Pancreas (tissue), 10 donors: ENCODE measurements at regions not wholly inside any gene's neighbourhood (a gene's known extent, or its start where the extent isn't known, plus 50 kb on each side); places are given as distances from the start of the nearest gene placed in this dataset.

Experiments
- ATAC-seq, 4 donors: fragments of 200-7000 bp; cut with Tn5 transposase; one replicate each; pipeline versions ENCODE4 v1.8.0 to v1.9.1; 2020; ENCODE audit warnings: mild to moderate bottlenecking in 4 of 4, moderate library complexity in 4 of 4
- DNase-seq, 6 donors: peaks; one replicate each; pipeline ENCODE4 v3.0.0-alpha.2; 2020
- FAIRE-seq: peaks from 2 replicates; lab custom pipeline; 2012; peaks lifted over from hg19 to GRCh38; lab: Jason Lieb, UNC
- H3K27ac ChIP-seq, 4 donors: fragments of 200-600 bp; sonication (generic); 1 replicate in 3 of 4; 2 replicates in 1 of 4; pipeline versions ENCODE4 v1.5.0 to v1.8.0; 2020
- H3K27me3 ChIP-seq, 4 donors: fragments of 200-600 bp; one replicate each; pipeline ENCODE4 v1.8.0; 2021
- H3K36me3 ChIP-seq, 3 donors: fragments of 200-600 bp; sonication (generic) in 1 of 3; one replicate each; pipeline versions ENCODE4 v1.5.0 to v1.8.0; 2020 to 2021
- H3K4me1 ChIP-seq, 3 donors: fragments of 200-600 bp; one replicate each; pipeline ENCODE4 v1.8.0; 2021
- H3K4me3 ChIP-seq, 4 donors: fragments of 200-600 bp; sonication (generic) in 2 of 4; one replicate each; pipeline versions ENCODE4 v1.5.0 to v1.8.0; 2020 to 2021
- H3K9me3 ChIP-seq, 4 donors: fragments of 200-600 bp; one replicate each; pipeline ENCODE4 v1.8.0; 2021
- WGBS, 2 donors: extraction: QIAGEN DNeasy Blood & Tissue Kit; methylation state at CpG; one replicate each; pipeline ENCODE4 v1.1.7; 2013; 5-methylcytosine and 5-hydroxymethylcytosine counted together
- intact Hi-C, 3 donors: fragments of 100-400 bp; cut with DNase I; formaldehyde crosslinking; loops; one replicate each; pipeline versions ENCODE4 v1.11.1 to v1.14.2; 2022
- TF ChIP-seq, protein P1 (sequence below), 4 donors: fragments of 200-600 bp; sonication (generic) in 3 of 4; IDR thresholded peaks; one replicate each; pipeline versions ENCODE4 v1.5.0 to v1.8.0; 2021; ENCODE audit warnings: antibody characterized with exemption in 4 of 4
- donor health status: healthy with polysubstance abuse.
- donor health status: DM: no; HTN: no; CAD: no; lungs with moderate emphysema.
- donor health status: DM: no; HTN: no; CAD: no.
- donor health status: control.
- donor health status: control.
- donor health status: Bipolar disorder and iron deficiency.
- donor health status: DM: yes; HTN: yes; CAD: no.
- donor health status: DM: no; HTN: no; CAD: no.
- donor health status: DM: no; HTN: no; CAD: no.
- donor health status: DM: yes; HTN: yes; CAD: no.

- WGBS, 2 donors = 93 to 95% methylated on average over 36 of the region's 36 CpGs
- ATAC-seq (no peak), DNase-seq (no peak), FAIRE-seq (no peak)
- intact Hi-C loops = no loop called here
- no peaks in the 10 kb centered on the region for H3K9me3 ChIP-seq
- TF ChIP-seq, protein P1, sequence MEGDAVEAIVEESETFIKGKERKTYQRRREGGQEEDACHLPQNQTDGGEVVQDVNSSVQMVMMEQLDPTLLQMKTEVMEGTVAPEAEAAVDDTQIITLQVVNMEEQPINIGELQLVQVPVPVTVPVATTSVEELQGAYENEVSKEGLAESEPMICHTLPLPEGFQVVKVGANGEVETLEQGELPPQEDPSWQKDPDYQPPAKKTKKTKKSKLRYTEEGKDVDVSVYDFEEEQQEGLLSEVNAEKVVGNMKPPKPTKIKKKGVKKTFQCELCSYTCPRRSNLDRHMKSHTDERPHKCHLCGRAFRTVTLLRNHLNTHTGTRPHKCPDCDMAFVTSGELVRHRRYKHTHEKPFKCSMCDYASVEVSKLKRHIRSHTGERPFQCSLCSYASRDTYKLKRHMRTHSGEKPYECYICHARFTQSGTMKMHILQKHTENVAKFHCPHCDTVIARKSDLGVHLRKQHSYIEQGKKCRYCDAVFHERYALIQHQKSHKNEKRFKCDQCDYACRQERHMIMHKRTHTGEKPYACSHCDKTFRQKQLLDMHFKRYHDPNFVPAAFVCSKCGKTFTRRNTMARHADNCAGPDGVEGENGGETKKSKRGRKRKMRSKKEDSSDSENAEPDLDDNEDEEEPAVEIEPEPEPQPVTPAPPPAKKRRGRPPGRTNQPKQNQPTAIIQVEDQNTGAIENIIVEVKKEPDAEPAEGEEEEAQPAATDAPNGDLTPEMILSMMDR (IDR thresholded peaks at IDR 0.05) = no peak
- H3K4me3 ChIP-seq = no peak overlapping the region
- no peaks in the 10 kb centered on the region for H3K4me1 ChIP-seq
- H3K27me3 ChIP-seq = no peaks in the 10 kb centered on the region
- H3K27ac ChIP-seq = no peak overlapping the region
- no peaks in the 10 kb centered on the region for H3K36me3 ChIP-seq
These were observed 134.5 kb upstream of the TAPT1 start for GRCh38 chr4:16360694-16361262.

DNA sequence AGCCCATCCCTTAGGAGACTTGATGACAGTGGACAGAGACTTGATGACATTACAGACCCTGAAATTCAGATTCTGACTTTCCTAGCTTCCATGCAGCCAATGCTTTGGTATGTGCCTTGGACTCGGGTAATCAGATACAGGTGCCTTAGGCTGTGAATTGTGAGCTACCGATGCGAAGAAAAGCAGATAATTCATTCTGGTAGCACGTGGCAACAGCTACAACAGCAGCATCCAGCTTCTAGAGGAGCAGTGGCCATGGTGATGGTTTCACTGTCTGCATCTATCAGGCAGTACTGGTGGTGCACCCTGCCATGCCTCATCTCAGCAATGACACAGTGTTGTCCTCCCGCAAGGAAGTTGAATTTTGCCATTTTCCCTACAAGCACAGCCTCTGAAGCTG is 126.9 kb upstream of the TAPT1 start:
- Histone ChIP-seq H3K27ac (no peak overlapping the region), H3K4me1 (no peaks in the 10 kb centered on the region), H3K36me3 (no peaks in the 10 kb centered on the region), H3K27me3 (no peaks in the 10 kb centered on the region), H3K9me3 (no peaks in the 10 kb centered on the region), H3K4me3 (no peak overlapping the region)
- intact Hi-C loops = no loop called here
- 81 to 92% methylated on average over 5 of the region's 5 CpGs for WGBS, 2 donors
- ATAC-seq = no peak
- no peak for FAIRE-seq
- TF ChIP-seq, protein P1 (IDR thresholded peaks at IDR 0.05) = no peak
- DNase-seq = no peak

DNA sequence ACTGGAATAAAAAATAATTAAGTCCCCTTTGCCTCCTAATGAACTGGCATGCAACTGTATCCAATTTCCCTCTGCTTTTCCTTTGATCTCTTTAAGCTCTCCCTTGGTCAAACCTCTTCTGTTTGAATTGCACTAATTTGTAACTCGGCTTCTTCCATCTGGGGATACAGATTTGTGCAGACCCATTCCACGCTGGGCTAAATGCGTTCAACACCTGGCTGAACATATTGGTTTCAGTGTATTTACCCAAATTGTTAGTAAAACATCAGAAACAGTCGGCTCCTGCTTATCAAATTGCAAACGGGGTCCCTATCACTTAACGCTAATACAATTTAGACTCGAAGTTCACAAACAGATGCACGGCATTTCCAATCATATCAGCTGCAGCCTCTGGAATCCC is 124.9 kb upstream of the TAPT1 start:
- H3K9me3 ChIP-seq = no peaks in the 10 kb centered on the region
- H3K27ac ChIP-seq = no peak overlapping the region
- H3K36me3 ChIP-seq = no peaks in the 10 kb centered on the region
- ATAC-seq (no peak), FAIRE-seq (no peak), DNase-seq (no peak)
- 32 to 40% methylated on average over 8 of the region's 8 CpGs for WGBS, 2 donors
- TF ChIP-seq, protein P1 (IDR thresholded peaks at IDR 0.05) = no peak
- H3K27me3 ChIP-seq = no peaks in the 10 kb centered on the region
- H3K4me1 ChIP-seq = no peaks in the 10 kb centered on the region
- no peak overlapping the region for H3K4me3 ChIP-seq
- intact Hi-C loops = no loop called here

DNA sequence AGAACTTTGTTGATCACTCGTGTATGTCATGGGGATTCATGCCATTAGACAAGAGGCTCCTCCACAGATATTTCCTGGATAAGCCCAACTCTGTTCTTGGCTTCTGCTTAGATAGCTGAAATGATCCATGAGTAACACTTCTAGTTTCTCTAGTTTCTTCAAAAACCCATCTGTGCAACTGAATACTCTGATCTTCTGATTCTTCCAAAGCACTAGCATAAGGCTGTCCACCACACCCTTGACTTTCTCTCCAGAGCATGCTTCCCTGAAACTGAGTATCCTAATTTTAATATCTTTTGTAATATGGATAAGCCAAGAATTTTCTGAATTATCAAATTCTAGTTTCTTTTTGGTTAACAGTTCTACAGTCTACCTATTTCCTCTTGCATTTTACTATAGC is 118.6 kb upstream of the TAPT1 start:
- intact Hi-C loops = no loop called here
- Histone ChIP-seq H3K27ac (no peak overlapping the region), H3K4me1 (no peaks in the 10 kb centered on the region), H3K9me3 (no peaks in the 10 kb centered on the region), H3K27me3 (no peaks in the 10 kb centered on the region), H3K4me3 (no peak overlapping the region), H3K36me3 (no peaks in the 10 kb centered on the region)
- no peak for FAIRE-seq
- 48 to 59% methylated on average over 1 of the region's 1 CpG for WGBS, 2 donors
- DNase-seq = no peak
- no peak for ATAC-seq
- TF ChIP-seq, protein P1 (IDR thresholded peaks at IDR 0.05) = no peak

- WGBS, 2 donors = 85 to 89% methylated on average over 2 of the region's 2 CpGs
- TF ChIP-seq, protein P1 (IDR thresholded peaks at IDR 0.05) = no peak
- H3K4me3 ChIP-seq = no peak overlapping the region
- no peaks in the 10 kb centered on the region for H3K36me3 ChIP-seq
- no peaks in the 10 kb centered on the region for H3K9me3 ChIP-seq
- H3K4me1 ChIP-seq = no peaks in the 10 kb centered on the region
- H3K27ac ChIP-seq = no peak overlapping the region
- no peaks in the 10 kb centered on the region for H3K27me3 ChIP-seq
- FAIRE-seq = no peak
- no peak for DNase-seq
- ATAC-seq = no peak
- intact Hi-C loops = no loop called here
These were observed 111.7 kb upstream of the TAPT1 start for GRCh38 chr4:16337936-16338335.
